ENCODE measurements at regions not wholly inside any gene's neighbourhood (a gene's known extent, or its start where the extent isn't known, plus 50 kb on each side); places are given as distances from the start of the nearest gene placed in this dataset.

GRCh38 chr17:33352526-33352925 is 59.4 kb upstream of the ASIC2 start:
- TF ChIP-seq EZH2 (optimal IDR thresholded peaks at IDR 0.05; ENCODE audit: low read depth, low read length) (no peak), EZH2phosphoT487 (IDR thresholded peaks at IDR 0.05; ENCODE audit: low read length) (no peak)

All from MM.1S (cell line).